K562 (cell line): ENCODE measurements at regions not wholly inside any gene's neighbourhood (a gene's known extent, or its start where the extent isn't known, plus 50 kb on each side); places are given as distances from the start of the nearest gene placed in this dataset.

Experiments used
- ATAC-seq: fragments of 200-7000 bp; cut with Tn5 transposase; 3 replicates; pipeline ENCODE4 v1.9.1; 2020; ENCODE audit warnings: moderate library complexity
- BruUV-seq: library from RNA; stranded (reverse); fragments of 400-500 nt; replicated peaks from 2 replicates; lab custom pipeline; 2021; lab: Mats Ljungman, UMichigan
- CTCF ChIA-PET: fragments of 300-600 bp; formaldehyde crosslinking; extraction: SDS; loops from one replicate; lab custom pipeline; 2021; ENCODE audit warnings: low intra/inter-chr PET ratio; lab: Yijun Ruan, JAX
- POLR2A ChIA-PET: fragments of 300-600, 350-650 bp; sonication (Branson Sonifier 250); formaldehyde crosslinking; extraction: SDS; loops from one replicate; lab custom pipeline; 2021; ENCODE audit warnings: antibody characterized with exemption, inconsistent platforms; lab: Yijun Ruan, JAX
- DNase-seq, 4 experiments: peaks; one replicate each; pipeline versions ENCODE4 v3.0.0 to v3.0.0-alpha.2; 2011 to 2018; ENCODE audit warnings: low spot score in 3 of 4, mixed read lengths in 3 of 4; ENCODE audit errors: extremely low read depth in 1 of 4
- FAIRE-seq: peaks from 2 replicates; lab custom pipeline; 2011; peaks lifted over from hg19 to GRCh38; lab: Jason Lieb, UNC
- H2AFZ ChIP-seq: 2 replicates; pipeline ENCODE4 v1.6.0; 2011; ENCODE audit warnings: low read depth, low read length, control low read depth, inconsistent platforms
- H3K27ac ChIP-seq: fragments of 200-600 bp; 3 replicates; pipeline ENCODE4 v1.8.0; 2011; ENCODE audit warnings: low read depth, mild to moderate bottlenecking, control low read depth, inconsistent platforms, low read length, moderate library complexity, mixed read lengths; ENCODE audit errors: extremely low read depth
- H3K27me3 ChIP-seq, 2 experiments: fragments of 300-600 bp in 1 of 2; 2 replicates in 1 of 2; 3 replicates in 1 of 2; pipeline versions ENCODE4 v1.6.0 to v1.8.0; 2011; ENCODE audit warnings: inconsistent platforms in 2 of 2, low read length in 2 of 2, mild to moderate bottlenecking in 1 of 2, mixed read lengths in 1 of 2, moderate library complexity in 1 of 2; ENCODE audit not compliant: control insufficient read depth in 2 of 2, insufficient read depth in 2 of 2
- H3K36me3 ChIP-seq: fragments of 300-600 bp; 3 replicates; pipeline ENCODE4 v1.8.0; 2011; ENCODE audit warnings: mild to moderate bottlenecking, low read length, inconsistent platforms; ENCODE audit not compliant: control insufficient read depth, insufficient read depth
- H3K4me1 ChIP-seq, 2 experiments: fragments of 200-600 bp in 1 of 2; replicated peaks in 1 of 2; 2 replicates in 1 of 2; 3 replicates in 1 of 2; pipeline versions ENCODE4 v1.5.1 to v1.8.0; 2011; ENCODE audit warnings: inconsistent platforms in 2 of 2, low read length in 2 of 2, mild to moderate bottlenecking in 1 of 2, mixed read lengths in 1 of 2, moderate library complexity in 1 of 2; ENCODE audit not compliant: control insufficient read depth in 2 of 2, insufficient read depth in 2 of 2
- H3K4me2 ChIP-seq: 2 replicates; pipeline ENCODE4 v1.6.1; 2011; ENCODE audit warnings: low read length, control low read depth, inconsistent platforms, mixed read lengths; ENCODE audit not compliant: insufficient read depth
- H3K4me3 ChIP-seq: fragments of 200-600 bp; sonication (generic), shearing (Covaris generic); 2 replicates; pipeline ENCODE4 v1.5.1; 2016; ENCODE audit warnings: control low read depth, inconsistent platforms
- H3K79me2 ChIP-seq: fragments of 200-600 bp; 3 replicates; pipeline ENCODE4 v1.8.0; 2011; ENCODE audit warnings: low read length, inconsistent platforms; ENCODE audit not compliant: control insufficient read depth, insufficient read depth
- H3K9ac ChIP-seq, 2 experiments: 2 replicates each; pipeline versions ENCODE4 v1.6.0 to v1.6.1; 2011; ENCODE audit warnings: low read depth in 2 of 2, low read length in 2 of 2, control low read depth in 1 of 2, inconsistent platforms in 1 of 2, mild to moderate bottlenecking in 1 of 2, mixed read lengths in 1 of 2; ENCODE audit not compliant: insufficient read depth in 1 of 2
- H3K9me1 ChIP-seq: one replicate; pipeline ENCODE4 v1.6.0; 2011; ENCODE audit warnings: inconsistent platforms, mild to moderate bottlenecking, low read length, moderate library complexity; ENCODE audit not compliant: control insufficient read depth, insufficient read depth
- H3K9me3 ChIP-seq: replicated peaks from 2 replicates; pipeline ENCODE4 v1.5.1; 2011; ENCODE audit warnings: low read depth, low read length, inconsistent platforms; ENCODE audit not compliant: control insufficient read depth, insufficient read depth
- H4K20me1 ChIP-seq: replicated peaks from 2 replicates; pipeline ENCODE4 v1.6.1; 2011; ENCODE audit warnings: low read length, inconsistent platforms, mixed read lengths; ENCODE audit not compliant: control insufficient read depth, insufficient read depth
- ATF2 ChIP-seq: sonication (generic); formaldehyde crosslinking; IDR thresholded peaks from 2 replicates; pipeline ENCODE4 v1.8.1; 2022; ENCODE audit warnings: missing genetic modification reagents
- CEBPZ ChIP-seq: fragments of 150-350 bp; IDR thresholded peaks from 2 replicates; pipeline ENCODE4 v1.6.1; 2014; ENCODE audit warnings: low read depth, mild to moderate bottlenecking, low read length, borderline replicate concordance
- CHD1 ChIP-seq: fragments of 200-600 bp; sonication (generic); IDR thresholded peaks from one replicate; pipeline ENCODE4 v1.6.1; 2012; ENCODE audit warnings: mild to moderate bottlenecking, moderate library complexity, low read length, inconsistent platforms
- CREM ChIP-seq: IDR thresholded peaks from 2 replicates; pipeline ENCODE4 v1.6.1; 2014; ENCODE audit warnings: antibody characterized with exemption, low read depth
- E4F1 ChIP-seq: fragments of 250-450 bp; sonication (Bioruptor Pico); IDR thresholded peaks from 2 replicates; pipeline ENCODE4 v1.5.0; 2021; ENCODE audit warnings: mild to moderate bottlenecking, borderline replicate concordance
- HCFC1 ChIP-seq: IDR thresholded peaks from 2 replicates; pipeline ENCODE4 v1.6.1; 2012; ENCODE audit warnings: low read depth, low read length, improper control_type of control experiment
- HDAC1 ChIP-seq, 2 experiments: fragments of 450-650 bp; IDR thresholded peaks; 2 replicates each; pipeline ENCODE4 v1.6.1; 2016 to 2017; ENCODE audit warnings: inconsistent platforms in 1 of 2, mild to moderate bottlenecking in 1 of 2, moderate library complexity in 1 of 2
- NFYB ChIP-seq: IDR thresholded peaks from 2 replicates; pipeline ENCODE4 v1.6.1; 2011; ENCODE audit warnings: mild to moderate bottlenecking, moderate library complexity; ENCODE audit not compliant: insufficient read length; ENCODE audit errors: extremely low read depth
- RAD21 ChIP-seq, 2 experiments: fragments of 250-450 bp in 1 of 2; fragments of 450-650 bp in 1 of 2; sonication (Bioruptor Pico) in 1 of 2; formaldehyde crosslinking in 1 of 2; IDR thresholded peaks in 1 of 2; conservative IDR thresholded peaks in 1 of 2; 2 replicates each; pipeline versions ENCODE4 v1.4.0 to v1.8.0; 2020 to 2022; ENCODE audit warnings: mild to moderate bottlenecking in 2 of 2, moderate library complexity in 1 of 2
- SFPQ ChIP-seq: fragments of 200-400 bp; formaldehyde crosslinking; IDR thresholded peaks from 2 replicates; pipeline ENCODE4 v1.6.1; 2017; ENCODE audit warnings: mild to moderate bottlenecking, low read depth, low read length, moderate library complexity
- XRCC5 ChIP-seq: fragments of 200-400 bp; formaldehyde crosslinking; IDR thresholded peaks from 2 replicates; pipeline ENCODE4 v1.6.1; 2017; ENCODE audit warnings: low read depth, mild to moderate bottlenecking, low read length
- ZFP30 ChIP-seq: fragments of 250-450 bp; sonication (Bioruptor Pico); IDR thresholded peaks from 2 replicates; pipeline ENCODE4 v1.8.0; 2022; ENCODE audit warnings: moderate library complexity, mild to moderate bottlenecking, inconsistent platforms, borderline replicate concordance
- ZNF12 ChIP-seq: sonication (generic); formaldehyde crosslinking; IDR thresholded peaks from 2 replicates; pipeline ENCODE4 v1.4.0; 2020; ENCODE audit warnings: mild to moderate bottlenecking, missing genetic modification reagents
- ZNF133 ChIP-seq: fragments of 250-450 bp; sonication (Bioruptor Pico); IDR thresholded peaks from 2 replicates; pipeline ENCODE4 v1.4.0; 2020; ENCODE audit warnings: mild to moderate bottlenecking
- WGBS: fragments of 100-300 bp; shearing (Covaris generic); methylation state at CpG from one replicate; pipeline ENCODE4 v1.1.6; 2016; ENCODE audit warnings: low coverage, mixed read lengths; ENCODE audit not compliant: insufficient coverage; ENCODE audit errors: missing lambda C conversion rate; 5-methylcytosine and 5-hydroxymethylcytosine counted together
- in situ Hi-C: fragments of 300-500 bp; cut with MboI; formaldehyde crosslinking; loops from 4 replicates; pipeline ENCODE4 v1.15.0; 2018; ENCODE audit warnings: inconsistent platforms, mixed read lengths
- intact Hi-C: fragments of 100-400 bp; cut with micrococcal nuclease; formaldehyde crosslinking; loops from 2 replicates; pipeline ENCODE4 v1.14.2; 2022

- no peaks in the 10 kb centered on the region for H3K4me1 ChIP-seq
- H3K27me3 ChIP-seq, result no peaks in the 10 kb centered on the region; a peak in 1 of 5 replicates
- CTCF ChIA-PET, result no interaction called here
- no peaks in the 10 kb centered on the region for H3K36me3 ChIP-seq
- in situ Hi-C loops (no loop called here), intact Hi-C loops (no loop called here)
- ATAC-seq, result no peak
- no peak overlapping the region for H3K4me3 ChIP-seq
- no peak overlapping the region for H3K27ac ChIP-seq
- DNase-seq, result no peak
- H2AFZ ChIP-seq, result no peak overlapping the region
- no TSS peak for BruUV-seq
- no peak overlapping the region for H3K4me2 ChIP-seq
- POLR2A ChIA-PET, result no interaction called here
- no peaks in the 10 kb centered on the region for H3K9me1 ChIP-seq
- FAIRE-seq, result no peak
- H3K79me2 ChIP-seq, result no peaks in the 10 kb centered on the region
- 0% methylated on average over 9 of the region's 11 CpGs for WGBS
- H3K9ac ChIP-seq, result no peak overlapping the region
- H4K20me1 ChIP-seq, result no peaks in the 10 kb centered on the region
- no peaks in the 10 kb centered on the region for H3K9me3 ChIP-seq
- TF ChIP-seq HCFC1, result no peak
- no peak for TF ChIP-seq ZFP30 (CRISPR knock-in tag)
- TF ChIP-seq ATF2 (CRISPR knock-in tag), result no peak
- TF ChIP-seq ZNF133 (CRISPR knock-in tag), result no peak
- TF ChIP-seq RAD21 (CRISPR knock-in tag; conservative IDR thresholded peaks at IDR 0.05 in 1 of 2, IDR thresholded peaks at IDR 0.05 in 1 of 2), result no peak
- no peak for TF ChIP-seq CEBPZ
- no peak for TF ChIP-seq CHD1
- TF ChIP-seq SFPQ, result no peak
- no peak for TF ChIP-seq HDAC1 (IDR thresholded peaks at IDR 0.05)
- no peak for TF ChIP-seq E4F1 (CRISPR knock-in tag)
- TF ChIP-seq CREM, result no peak
- TF ChIP-seq ZNF12 (CRISPR knock-in tag), result no peak
- TF ChIP-seq NFYB, result no peak
- no peak for TF ChIP-seq XRCC5
Measured at GRCh38 chr18:78232196-78232595, 747.4 kb upstream of the SALL3 start.
